SK-N-SH (cell line): ENCODE measurements at regions not wholly inside any gene's neighbourhood (a gene's known extent, or its start where the extent isn't known, plus 50 kb on each side); places are given as distances from the start of the nearest gene placed in this dataset.

Source experiments
- CHD2 ChIP-seq: fragments of 150-350 bp; IDR thresholded peaks from 2 replicates; pipeline ENCODE4 v1.6.1; 2018; ENCODE audit warnings: low read length; ENCODE audit not compliant: partially characterized antibody
- CTCF ChIP-seq: fragments of 200-600 bp; sonication (generic); IDR thresholded peaks from 2 replicates; pipeline ENCODE4 v1.6.1; 2017; ENCODE audit warnings: antibody characterized with exemption, mild to moderate bottlenecking, moderate library complexity
- ELF1 ChIP-seq: IDR thresholded peaks from 2 replicates; pipeline ENCODE4 v1.4.0; 2012
- EZH2phosphoT487 ChIP-seq: fragments of 200-600 bp; sonication (generic); IDR thresholded peaks from 2 replicates; pipeline ENCODE4 v1.6.1; 2017; ENCODE audit warnings: low read depth, mixed run types, mild to moderate bottlenecking, antibody characterized with exemption, moderate library complexity, borderline replicate concordance
- FOSL2 ChIP-seq: IDR thresholded peaks from 2 replicates; pipeline ENCODE4 v1.4.0; 2012; ENCODE audit warnings: low read depth, mild to moderate bottlenecking, moderate library complexity, borderline replicate concordance
- FOXJ3 ChIP-seq: sonication (generic); formaldehyde crosslinking; IDR thresholded peaks from 2 replicates; pipeline ENCODE4 v1.5.1; 2020; ENCODE audit warnings: mild to moderate bottlenecking, missing genetic modification reagents
- GABPA ChIP-seq: IDR thresholded peaks from 2 replicates; pipeline ENCODE4 v1.4.0; 2012; ENCODE audit warnings: low read depth, mild to moderate bottlenecking
- GATA2 ChIP-seq: sonication (generic); formaldehyde crosslinking; IDR thresholded peaks from 2 replicates; pipeline ENCODE4 v1.5.0; 2020; ENCODE audit warnings: mild to moderate bottlenecking, missing genetic modification reagents
- JUND ChIP-seq: IDR thresholded peaks from 2 replicates; pipeline ENCODE4 v1.4.0; 2012
- MAX ChIP-seq: IDR thresholded peaks from 2 replicates; pipeline ENCODE4 v1.4.0; 2012; ENCODE audit warnings: low read depth
- POLR2AphosphoS5 ChIP-seq: IDR thresholded peaks from 2 replicates; pipeline ENCODE4 v1.6.1; 2012; ENCODE audit warnings: low read depth, low read length
- RFX5 ChIP-seq: IDR thresholded peaks from 2 replicates; pipeline ENCODE4 v1.6.1; 2012; ENCODE audit warnings: mild to moderate bottlenecking, improper control_type of control experiment, low read length
- SIN3A ChIP-seq: IDR thresholded peaks from 2 replicates; pipeline ENCODE4 v1.6.1; 2012; ENCODE audit warnings: low read depth, mild to moderate bottlenecking, low read length, moderate library complexity, borderline replicate concordance
- TEAD4 ChIP-seq: IDR thresholded peaks from 2 replicates; pipeline ENCODE4 v1.4.0; 2012; ENCODE audit warnings: mild to moderate bottlenecking, borderline replicate concordance; ENCODE audit not compliant: insufficient read depth

GRCh38 chr14:100435459-100435858 is 112.3 kb downstream of the SLC25A47 start:
- TF ChIP-seq TEAD4 (no peak), CTCF (no peak), FOXJ3 (CRISPR knock-in tag) (no peak), SIN3A (no peak), POLR2AphosphoS5 (no peak), GATA2 (CRISPR knock-in tag) (no peak), JUND (no peak), GABPA (no peak), MAX (no peak), RFX5 (no peak), FOSL2 (no peak), EZH2phosphoT487 (no peak), ELF1 (no peak), CHD2 (no peak)
